GM12878 (cell line): ENCODE measurements at regions not wholly inside any gene's neighbourhood (a gene's known extent, or its start where the extent isn't known, plus 50 kb on each side); places are given as distances from the start of the nearest gene placed in this dataset.

Source experiments
- ATAC-seq: fragments of 200-7000 bp; cut with Tn5 transposase; 3 replicates; pipeline ENCODE4 v1.9.1; 2020; ENCODE audit warnings: mild to moderate bottlenecking, moderate library complexity
- BruUV-seq: library from RNA; stranded (reverse); fragments of 400-500 nt; replicated peaks from 2 replicates; lab custom pipeline; 2021; lab: Mats Ljungman, UMichigan
- CTCF ChIA-PET: fragments of 300-600 bp; sonication (Branson Sonifier 250); formaldehyde crosslinking; extraction: SDS; loops from one replicate; lab custom pipeline; 2021; ENCODE audit warnings: inconsistent platforms; lab: Yijun Ruan, JAX
- POLR2A ChIA-PET: fragments of 350-600 bp; formaldehyde crosslinking; extraction: SDS; loops from one replicate; lab custom pipeline; 2021; ENCODE audit warnings: inconsistent platforms; lab: Charles Lee
- RAD21 ChIA-PET: fragments of 300-600 bp; sonication (Branson Sonifier 250); formaldehyde crosslinking; loops from one replicate; lab custom pipeline; 2023; ENCODE audit warnings: antibody characterized with exemption; ENCODE audit not compliant: unreplicated experiment; lab: Charles Lee
- SMC1A ChIA-PET: fragments of 300-600 bp; sonication (Branson Sonifier 250); formaldehyde crosslinking; loops from one replicate; lab custom pipeline; 2023; ENCODE audit not compliant: unreplicated experiment, uncharacterized antibody; lab: Charles Lee
- DNase-seq: peaks from one replicate; pipeline ENCODE4 v3.0.0-alpha.2; 2011; ENCODE audit warnings: low read depth, low spot score
- FAIRE-seq: peaks from 3 replicates; lab custom pipeline; 2011; peaks lifted over from hg19 to GRCh38; lab: Jason Lieb, UNC
- H2AFZ ChIP-seq: 2 replicates; pipeline ENCODE4 v1.6.0; 2011; ENCODE audit warnings: low read depth, low read length, control low read depth; ENCODE audit not compliant: control insufficient read depth
- H3K27ac ChIP-seq: 2 replicates; pipeline ENCODE4 v1.5.1; 2011; ENCODE audit warnings: control low read depth; ENCODE audit not compliant: control insufficient read depth, insufficient read depth
- H3K27me3 ChIP-seq, 2 experiments: replicated peaks in 1 of 2; 2 replicates each; pipeline versions ENCODE4 v1.6.0 to v1.6.1; 2011; ENCODE audit warnings: low read length in 1 of 2; ENCODE audit not compliant: control insufficient read depth in 2 of 2, insufficient read depth in 2 of 2
- H3K36me3 ChIP-seq, 2 experiments: 2 replicates each; pipeline ENCODE4 v1.5.1; 2011; ENCODE audit warnings: low read length in 1 of 2; ENCODE audit not compliant: control insufficient read depth in 2 of 2, insufficient read depth in 2 of 2
- H3K4me1 ChIP-seq: 2 replicates; pipeline ENCODE4 v1.6.1; 2011; ENCODE audit warnings: mild to moderate bottlenecking, low read length, moderate library complexity, mixed read lengths; ENCODE audit not compliant: control insufficient read depth, insufficient read depth
- H3K4me2 ChIP-seq: 2 replicates; pipeline ENCODE4 v1.6.0; 2011; ENCODE audit warnings: control low read depth; ENCODE audit not compliant: control insufficient read depth, insufficient read depth
- H3K4me3 ChIP-seq: fragments of 200-600 bp; sonication (generic); 2 replicates; pipeline ENCODE4 v1.5.1; 2016
- H3K79me2 ChIP-seq: 2 replicates; pipeline ENCODE4 v1.6.0; 2011; ENCODE audit warnings: low read length; ENCODE audit not compliant: control insufficient read depth, insufficient read depth
- H3K9ac ChIP-seq: 2 replicates; pipeline ENCODE4 v1.8.0; 2011; ENCODE audit warnings: low read length, control low read depth, mixed read lengths; ENCODE audit not compliant: control insufficient read depth, insufficient read depth
- H3K9me3 ChIP-seq: replicated peaks from 3 replicates; pipeline ENCODE4 v1.5.1; 2011; ENCODE audit warnings: mild to moderate bottlenecking, low read length; ENCODE audit not compliant: control insufficient read depth, insufficient read depth
- H4K20me1 ChIP-seq: 2 replicates; pipeline ENCODE4 v1.6.0; 2011; ENCODE audit not compliant: control insufficient read depth, insufficient read depth
- ATF3 ChIP-seq: IDR thresholded peaks from 2 replicates; pipeline ENCODE4 v1.6.1; 2011; ENCODE audit warnings: low read depth, mild to moderate bottlenecking, low read length, moderate library complexity, borderline replicate concordance; ENCODE audit errors: extremely low read depth
- LARP7 ChIP-seq: fragments of 450-650 bp; IDR thresholded peaks from 2 replicates; pipeline ENCODE4 v1.6.1; 2017; ENCODE audit warnings: mild to moderate bottlenecking
- MXI1 ChIP-seq: fragments of 150-350 bp; IDR thresholded peaks from 2 replicates; pipeline ENCODE4 v1.6.1; 2011; ENCODE audit warnings: low read depth, mild to moderate bottlenecking, inconsistent platforms, low read length, improper control_type of control experiment
- MYB ChIP-seq: fragments of 150-350 bp; IDR thresholded peaks from 2 replicates; pipeline ENCODE4 v1.6.1; 2014; ENCODE audit warnings: mild to moderate bottlenecking, low read depth, low read length, borderline replicate concordance
- POU2F2 ChIP-seq: IDR thresholded peaks from 3 replicates; pipeline ENCODE4 v1.6.1; 2011; ENCODE audit warnings: low read depth, mild to moderate bottlenecking, low read length, borderline replicate concordance
- REST ChIP-seq: IDR thresholded peaks from 2 replicates; pipeline ENCODE4 v1.6.1; 2012; ENCODE audit warnings: mild to moderate bottlenecking, low read depth, low read length
- RUNX3 ChIP-seq: IDR thresholded peaks from 2 replicates; pipeline ENCODE4 v1.6.1; 2012; ENCODE audit warnings: low read length, inconsistent platforms
- SP1 ChIP-seq: IDR thresholded peaks from one replicate; pipeline ENCODE4 v1.6.1; 2011; ENCODE audit warnings: low read depth, low read length
- SRF ChIP-seq, 2 experiments: IDR thresholded peaks; 2 replicates each; pipeline ENCODE4 v1.6.1; 2011; ENCODE audit warnings: low read depth in 2 of 2, low read length in 2 of 2, mild to moderate bottlenecking in 1 of 2, moderate library complexity in 1 of 2
- TCF12 ChIP-seq: IDR thresholded peaks from 2 replicates; pipeline ENCODE4 v1.6.1; 2011; ENCODE audit warnings: low read depth, mild to moderate bottlenecking, low read length
- TCF3 ChIP-seq: IDR thresholded peaks from 2 replicates; pipeline ENCODE4 v1.6.1; 2012; ENCODE audit warnings: low read depth, mild to moderate bottlenecking, low read length, borderline replicate concordance; ENCODE audit not compliant: insufficient read depth
- WGBS: methylation state at CpG from one replicate; pipeline ENCODE4 v1.1.6; 2016; ENCODE audit warnings: low lambda C conversion rate; ENCODE audit not compliant: insufficient replicate concordance, insufficient coverage; ENCODE audit errors: missing lambda C conversion rate; 5-methylcytosine and 5-hydroxymethylcytosine counted together
- in situ Hi-C: fragments of 300-500 bp; cut with MboI; formaldehyde crosslinking; loops from 9 replicates; pipeline ENCODE4 v1.14.3; 2018; ENCODE audit warnings: mixed read lengths
- intact Hi-C: fragments of 100-400 bp; cut with micrococcal nuclease; formaldehyde crosslinking; loops from one replicate; pipeline ENCODE4 v1.14.2; 2022; ENCODE audit not compliant: unreplicated experiment

DNA sequence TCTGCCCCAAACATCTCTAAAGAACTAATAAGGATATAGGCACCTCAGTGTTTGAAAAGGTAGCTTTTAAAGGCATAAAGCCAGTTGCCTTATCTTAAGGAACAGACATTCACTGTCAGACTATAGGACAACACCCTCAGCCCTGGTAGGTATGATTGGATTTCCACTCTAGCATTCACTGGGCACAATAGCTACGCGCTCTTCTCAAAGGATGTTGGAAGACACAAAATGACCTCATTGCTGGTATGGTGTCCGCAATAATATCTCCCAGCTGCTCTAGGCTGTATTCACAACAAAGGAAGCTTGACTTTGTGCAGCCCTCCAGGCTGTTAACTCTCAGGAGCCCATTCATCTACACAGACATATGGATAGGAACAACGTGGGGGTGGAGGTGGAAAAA is 119.4 kb upstream of the CXADR start:
- ChIA-PET SMC1A (no interaction called here), POLR2A (no interaction called here), CTCF (no interaction called here), RAD21 (interaction anchor here (0.9 kb wide), 1 partner anchor 155 kb away, joined by 3 read pairs; no protein-coding TSS in a partner anchor)
- TF ChIP-seq TCF3, result no peak
- no peak for TF ChIP-seq RUNX3
- TF ChIP-seq SRF (IDR thresholded peaks at IDR 0.05; ENCODE audit: low read depth in 2 of 2, low read length in 2 of 2), result no peak
- TF ChIP-seq MYB, result no peak
- TF ChIP-seq ATF3, result no peak
- no peak for TF ChIP-seq LARP7
- no peak for TF ChIP-seq TCF12
- TF ChIP-seq MXI1, result no peak
- TF ChIP-seq SP1, result no peak
- no peak for TF ChIP-seq POU2F2
- Histone ChIP-seq H3K4me2 (no peak overlapping the region), H3K9me3 (no peaks in the 10 kb centered on the region), H3K27ac (no peak overlapping the region), H3K4me1 (no peaks in the 10 kb centered on the region), H3K9ac (no peak overlapping the region), H4K20me1 (no peaks in the 10 kb centered on the region), H3K27me3 (no peaks in the 10 kb centered on the region), H3K4me3 (no peak overlapping the region), H2AFZ (no peak overlapping the region), H3K36me3 (no peaks in the 10 kb centered on the region), H3K79me2 (no peaks in the 10 kb centered on the region)
- intact Hi-C loops (no loop called here), in situ Hi-C loops (no loop called here)
- BruUV-seq, result no TSS peak
- FAIRE-seq (no peak), ATAC-seq (no peak), DNase-seq (no peak)
- 58% methylated on average over 4 of the region's 4 CpGs for WGBS

GRCh38 chr21:17396948-17397347 is 115.9 kb upstream of the CXADR start:
- Histone ChIP-seq H3K4me1 (no peaks in the 10 kb centered on the region), H3K9me3 (no peaks in the 10 kb centered on the region), H3K4me3 (no peak overlapping the region), H3K27ac (no peak overlapping the region), H3K9ac (no peak overlapping the region), H4K20me1 (no peaks in the 10 kb centered on the region), H2AFZ (no peak overlapping the region), H3K36me3 (no peaks in the 10 kb centered on the region), H3K4me2 (no peak overlapping the region), H3K27me3 (no peaks in the 10 kb centered on the region), H3K79me2 (no peaks in the 10 kb centered on the region)
- CTCF ChIA-PET, result interaction anchor here (0.6 kb wide), 1 partner anchor 150 kb away, joined by 3 read pairs; no protein-coding TSS in a partner anchor
- BruUV-seq, result no TSS peak
- no peak for TF ChIP-seq REST
- in situ Hi-C loops (no loop called here), intact Hi-C loops (no loop called here)
- RAD21 ChIA-PET, result no interaction called here
- ATAC-seq (no peak), DNase-seq (no peak), FAIRE-seq (no peak)
- POLR2A ChIA-PET, result no interaction called here
- SMC1A ChIA-PET, result no interaction called here
